HL-60 (cell line): ENCODE measurements at regions not wholly inside any gene's neighbourhood (a gene's known extent, or its start where the extent isn't known, plus 50 kb on each side); places are given as distances from the start of the nearest gene placed in this dataset.

ENCODE experiments used
- DNase-seq, 2 experiments: peaks; one replicate each; pipeline ENCODE4 v3.0.0-alpha.2; 2010 to 2020; ENCODE audit warnings: low read depth in 1 of 2, low spot score in 1 of 2
- H3K27ac ChIP-seq: fragments of 250-450 bp; sonication (Bioruptor Pico); replicated peaks from 2 replicates; pipeline ENCODE4 v1.5.1; 2020; ENCODE audit warnings: mild to moderate bottlenecking, moderate library complexity
- H3K27me3 ChIP-seq: fragments of 250-450 bp; sonication (Bioruptor Pico); 2 replicates; pipeline ENCODE4 v1.5.1; 2021; ENCODE audit warnings: mild to moderate bottlenecking, moderate library complexity; ENCODE audit not compliant: insufficient read depth, poor library complexity, severe bottlenecking
- H3K4me3 ChIP-seq: replicated peaks from 2 replicates; pipeline ENCODE4 v1.5.1; 2011; ENCODE audit warnings: mild to moderate bottlenecking, control low read depth, low read length; ENCODE audit not compliant: insufficient read depth
- GABPA ChIP-seq: IDR thresholded peaks from 2 replicates; pipeline ENCODE4 v1.6.1; 2012; ENCODE audit warnings: low read depth
- POLR2AphosphoS5 ChIP-seq: IDR thresholded peaks from 2 replicates; pipeline ENCODE4 v1.6.1; 2012; ENCODE audit warnings: low read depth
- SPI1 ChIP-seq: IDR thresholded peaks from 2 replicates; pipeline ENCODE4 v1.6.1; 2012; ENCODE audit warnings: low read depth, mild to moderate bottlenecking, borderline replicate concordance
- TF ChIP-seq, protein P1 (sequence below): IDR thresholded peaks from one replicate; pipeline ENCODE4 v1.5.1; 2011; ENCODE audit warnings: low read length, control low read depth, inconsistent platforms; ENCODE audit not compliant: insufficient read depth
- TF ChIP-seq, protein P2 (sequence below): IDR thresholded peaks from 2 replicates; pipeline ENCODE4 v1.6.1; 2012; ENCODE audit warnings: low read depth; ENCODE audit not compliant: insufficient replicate concordance

DNA sequence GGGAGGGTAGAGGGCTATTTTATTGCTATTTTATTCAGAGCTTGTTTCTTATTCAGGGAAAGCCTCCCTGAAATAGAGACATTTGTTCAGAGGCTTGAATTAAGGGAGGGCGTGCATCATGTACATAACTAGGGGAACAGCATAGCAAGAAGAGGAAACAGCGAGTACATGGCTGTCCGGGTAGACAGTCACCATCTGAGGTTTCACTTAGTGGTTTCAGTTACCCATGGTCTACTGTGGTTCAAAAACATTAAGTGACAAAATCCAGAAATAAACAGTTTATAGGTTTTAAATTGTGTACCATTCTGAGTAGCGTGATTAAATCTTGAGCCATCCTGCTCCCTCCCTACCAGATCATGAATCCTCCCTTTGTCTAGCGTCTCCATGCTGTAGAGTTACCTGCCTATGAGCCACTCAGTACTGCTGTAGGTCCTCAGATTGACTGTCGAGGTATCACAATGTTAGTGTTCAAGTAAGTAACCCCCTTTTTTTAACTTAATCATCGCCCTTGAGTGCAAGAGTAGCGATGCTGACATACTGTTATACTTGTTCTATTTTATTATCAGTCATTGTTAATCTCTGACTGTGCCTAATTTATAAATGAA lies 791.5 kb downstream of the TFAP2A start:
- Histone ChIP-seq H3K27ac (no peak overlapping the region), H3K4me3 (no peak overlapping the region), H3K27me3 (no peaks in the 10 kb centered on the region)
- no peak for DNase-seq
- TF ChIP-seq, protein P1, sequence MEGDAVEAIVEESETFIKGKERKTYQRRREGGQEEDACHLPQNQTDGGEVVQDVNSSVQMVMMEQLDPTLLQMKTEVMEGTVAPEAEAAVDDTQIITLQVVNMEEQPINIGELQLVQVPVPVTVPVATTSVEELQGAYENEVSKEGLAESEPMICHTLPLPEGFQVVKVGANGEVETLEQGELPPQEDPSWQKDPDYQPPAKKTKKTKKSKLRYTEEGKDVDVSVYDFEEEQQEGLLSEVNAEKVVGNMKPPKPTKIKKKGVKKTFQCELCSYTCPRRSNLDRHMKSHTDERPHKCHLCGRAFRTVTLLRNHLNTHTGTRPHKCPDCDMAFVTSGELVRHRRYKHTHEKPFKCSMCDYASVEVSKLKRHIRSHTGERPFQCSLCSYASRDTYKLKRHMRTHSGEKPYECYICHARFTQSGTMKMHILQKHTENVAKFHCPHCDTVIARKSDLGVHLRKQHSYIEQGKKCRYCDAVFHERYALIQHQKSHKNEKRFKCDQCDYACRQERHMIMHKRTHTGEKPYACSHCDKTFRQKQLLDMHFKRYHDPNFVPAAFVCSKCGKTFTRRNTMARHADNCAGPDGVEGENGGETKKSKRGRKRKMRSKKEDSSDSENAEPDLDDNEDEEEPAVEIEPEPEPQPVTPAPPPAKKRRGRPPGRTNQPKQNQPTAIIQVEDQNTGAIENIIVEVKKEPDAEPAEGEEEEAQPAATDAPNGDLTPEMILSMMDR = no peak
- TF ChIP-seq SPI1 (no peak), GABPA (no peak), POLR2AphosphoS5 (no peak)
- TF ChIP-seq, protein P2, sequence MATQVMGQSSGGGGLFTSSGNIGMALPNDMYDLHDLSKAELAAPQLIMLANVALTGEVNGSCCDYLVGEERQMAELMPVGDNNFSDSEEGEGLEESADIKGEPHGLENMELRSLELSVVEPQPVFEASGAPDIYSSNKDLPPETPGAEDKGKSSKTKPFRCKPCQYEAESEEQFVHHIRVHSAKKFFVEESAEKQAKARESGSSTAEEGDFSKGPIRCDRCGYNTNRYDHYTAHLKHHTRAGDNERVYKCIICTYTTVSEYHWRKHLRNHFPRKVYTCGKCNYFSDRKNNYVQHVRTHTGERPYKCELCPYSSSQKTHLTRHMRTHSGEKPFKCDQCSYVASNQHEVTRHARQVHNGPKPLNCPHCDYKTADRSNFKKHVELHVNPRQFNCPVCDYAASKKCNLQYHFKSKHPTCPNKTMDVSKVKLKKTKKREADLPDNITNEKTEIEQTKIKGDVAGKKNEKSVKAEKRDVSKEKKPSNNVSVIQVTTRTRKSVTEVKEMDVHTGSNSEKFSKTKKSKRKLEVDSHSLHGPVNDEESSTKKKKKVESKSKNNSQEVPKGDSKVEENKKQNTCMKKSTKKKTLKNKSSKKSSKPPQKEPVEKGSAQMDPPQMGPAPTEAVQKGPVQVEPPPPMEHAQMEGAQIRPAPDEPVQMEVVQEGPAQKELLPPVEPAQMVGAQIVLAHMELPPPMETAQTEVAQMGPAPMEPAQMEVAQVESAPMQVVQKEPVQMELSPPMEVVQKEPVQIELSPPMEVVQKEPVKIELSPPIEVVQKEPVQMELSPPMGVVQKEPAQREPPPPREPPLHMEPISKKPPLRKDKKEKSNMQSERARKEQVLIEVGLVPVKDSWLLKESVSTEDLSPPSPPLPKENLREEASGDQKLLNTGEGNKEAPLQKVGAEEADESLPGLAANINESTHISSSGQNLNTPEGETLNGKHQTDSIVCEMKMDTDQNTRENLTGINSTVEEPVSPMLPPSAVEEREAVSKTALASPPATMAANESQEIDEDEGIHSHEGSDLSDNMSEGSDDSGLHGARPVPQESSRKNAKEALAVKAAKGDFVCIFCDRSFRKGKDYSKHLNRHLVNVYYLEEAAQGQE = no peak

DNA sequence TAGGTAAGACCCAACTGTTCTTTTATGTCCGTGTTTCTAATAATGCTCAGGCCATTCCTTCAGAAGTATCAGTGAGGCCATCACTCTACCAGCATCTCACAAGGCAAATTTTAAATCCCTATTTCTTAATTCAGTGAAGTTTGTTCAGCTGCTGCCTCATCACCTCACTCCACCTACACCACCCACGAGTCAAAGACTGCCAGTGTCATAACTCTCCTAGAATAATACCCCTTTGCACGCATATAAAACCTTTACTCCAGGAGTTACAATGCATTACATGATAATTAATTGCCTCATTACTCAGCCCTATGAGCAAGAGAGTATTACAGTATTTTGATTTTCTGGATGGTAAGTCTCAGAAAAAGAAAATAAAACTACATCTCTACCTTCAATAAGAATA lies 793.6 kb downstream of the TFAP2A start:
- Histone ChIP-seq H3K27me3 (no peaks in the 10 kb centered on the region), H3K4me3 (no peak overlapping the region), H3K27ac (no peak overlapping the region)
- DNase-seq = no peak
- TF ChIP-seq SPI1 (no peak), POLR2AphosphoS5 (no peak), GABPA (no peak)

DNA sequence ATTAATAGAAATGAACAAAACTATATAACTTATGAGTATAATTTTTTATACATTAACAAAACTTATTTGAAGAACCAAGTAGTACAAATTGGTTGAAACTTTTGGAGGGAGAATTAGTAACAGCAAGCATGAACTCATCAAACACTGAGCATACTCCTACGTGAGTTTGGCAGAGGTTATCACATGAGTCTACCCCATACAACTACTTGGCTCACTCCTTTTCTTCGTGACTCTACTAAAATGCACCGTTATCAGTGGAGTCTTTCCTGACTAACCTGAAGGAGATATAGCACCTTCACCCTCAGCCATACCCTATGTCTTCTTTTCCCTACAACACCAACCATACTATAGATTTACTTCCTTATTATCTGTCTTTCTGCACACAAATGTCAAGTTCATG lies 794.2 kb downstream of the TFAP2A start:
- DNase-seq = no peak
- H3K27me3 ChIP-seq = no peaks in the 10 kb centered on the region
- TF ChIP-seq, protein P1 = no peak
- TF ChIP-seq GABPA (no peak), POLR2AphosphoS5 (no peak), SPI1 (no peak)
- TF ChIP-seq, protein P2 = no peak

DNA sequence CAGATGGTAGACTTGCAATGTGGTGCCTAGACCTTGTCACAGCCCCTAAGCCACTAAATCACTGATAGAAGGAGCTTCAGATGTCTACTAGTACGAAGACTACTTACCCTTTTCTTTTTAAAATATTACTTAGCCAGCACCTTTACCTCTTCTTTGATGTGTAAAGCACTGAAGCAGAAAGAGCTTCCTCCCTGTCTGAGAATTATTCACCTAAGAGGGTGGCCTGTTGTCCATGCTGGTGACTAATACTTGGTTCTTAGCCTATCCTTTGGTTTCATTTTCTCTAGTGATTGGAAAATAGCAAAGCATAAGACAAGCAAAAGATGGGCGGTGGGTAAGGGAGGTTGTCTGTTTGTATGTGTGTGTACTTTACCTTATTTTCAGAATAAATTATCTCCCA lies 794.6 kb downstream of the TFAP2A start:
- no peak overlapping the region for H3K4me3 ChIP-seq
- no peak overlapping the region for H3K27ac ChIP-seq
- DNase-seq = no peak
- no peaks in the 10 kb centered on the region for H3K27me3 ChIP-seq
- TF ChIP-seq, protein P2 = no peak

More for the DNA sequence above, 794.2 kb downstream of the TFAP2A start:
- H3K27ac ChIP-seq = no peak overlapping the region
- no peak overlapping the region for H3K4me3 ChIP-seq
